Activated CD4-positive, alpha-beta T cell treated with anti-CD3 and anti-CD28 coated beads for 4 hours (primary cell): ENCODE measurements at regions not wholly inside any gene's neighbourhood (a gene's known extent, or its start where the extent isn't known, plus 50 kb on each side); places are given as distances from the start of the nearest gene placed in this dataset.

Experiments used
- DNase-seq, 2 donors: peaks; one replicate each; pipeline ENCODE4 v3.0.0-alpha.2; 2020

- no peak for DNase-seq
Measured at GRCh38 chr2:238585836-238586821, 159.4 kb downstream of the ASB1 start.

- DNase-seq: no peak
Measured at GRCh38 chr2:238586931-238587775, 160.4 kb downstream of the ASB1 start.

GRCh38 chr2:238587776-238588660, 161.3 kb downstream of the ASB1 start:
- no peak for DNase-seq

- no peak for DNase-seq
Measured at GRCh38 chr2:238589591-238590460, 163.1 kb downstream of the ASB1 start.

GRCh38 chr2:238591732-238592131, 165.0 kb downstream of the ASB1 start:
- DNase-seq: no peak

- no peak for DNase-seq
Measured at GRCh38 chr2:238593236-238593635, 166.5 kb downstream of the ASB1 start.

GRCh38 chr2:238593678-238594077, 167.0 kb downstream of the ASB1 start:
- DNase-seq: no peak

GRCh38 chr2:238594796-238595749, 168.3 kb downstream of the ASB1 start:
- DNase-seq: no peak

- DNase-seq: no peak
Measured at GRCh38 chr2:238595750-238596570, 169.2 kb downstream of the ASB1 start.

GRCh38 chr2:238596571-238597551, 170.1 kb downstream of the ASB1 start:
- no peak for DNase-seq

GRCh38 chr2:238597638-238598528, 171.2 kb downstream of the ASB1 start:
- no peak for DNase-seq

- no peak for DNase-seq
Measured at GRCh38 chr2:238598802-238599530, 172.2 kb downstream of the ASB1 start.

- no peak for DNase-seq
Measured at GRCh38 chr2:238599549-238600505, 173.1 kb downstream of the ASB1 start.

- DNase-seq: no peak
Measured at GRCh38 chr2:238600506-238601432, 174.0 kb downstream of the ASB1 start.
